Activated CD8-positive, alpha-beta memory T cell treated with anti-CD3 and anti-CD28 coated beads for 1 hour (primary cell): ENCODE measurements at regions not wholly inside any gene's neighbourhood (a gene's known extent, or its start where the extent isn't known, plus 50 kb on each side); places are given as distances from the start of the nearest gene placed in this dataset.
"Not testable (repeated sequence)": the region's sequence is repeated elsewhere in the genome, so short reads cannot be mapped to it uniquely, and the experiment has no call there.

Source experiments
- DNase-seq, 2 donors: peaks; one replicate each; pipeline ENCODE4 v3.0.0-alpha.2; 2020; ENCODE audit warnings: low read depth in 1 of 2; ENCODE audit errors: extremely low read depth in 1 of 2

DNA sequence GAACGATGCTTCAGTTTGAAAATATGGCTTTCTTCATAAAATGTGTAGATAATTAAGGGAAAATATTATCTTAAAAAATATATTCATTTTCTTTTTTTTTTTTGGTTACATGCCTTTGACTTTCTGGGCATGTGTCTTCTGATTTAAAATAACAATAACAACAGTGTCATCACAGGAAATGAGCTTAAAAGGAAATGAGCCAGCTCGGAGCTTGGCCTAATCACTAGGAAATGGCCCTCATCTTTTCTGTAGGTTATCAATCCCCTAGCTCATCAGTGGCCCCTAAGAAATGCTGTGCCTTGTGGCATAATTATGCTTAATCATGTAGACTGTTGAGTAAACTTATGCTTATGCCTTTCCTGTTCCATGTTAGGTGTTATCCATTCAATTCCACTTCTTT lies 141.8 kb upstream of the FHL2 start:
- no peak for DNase-seq

DNA sequence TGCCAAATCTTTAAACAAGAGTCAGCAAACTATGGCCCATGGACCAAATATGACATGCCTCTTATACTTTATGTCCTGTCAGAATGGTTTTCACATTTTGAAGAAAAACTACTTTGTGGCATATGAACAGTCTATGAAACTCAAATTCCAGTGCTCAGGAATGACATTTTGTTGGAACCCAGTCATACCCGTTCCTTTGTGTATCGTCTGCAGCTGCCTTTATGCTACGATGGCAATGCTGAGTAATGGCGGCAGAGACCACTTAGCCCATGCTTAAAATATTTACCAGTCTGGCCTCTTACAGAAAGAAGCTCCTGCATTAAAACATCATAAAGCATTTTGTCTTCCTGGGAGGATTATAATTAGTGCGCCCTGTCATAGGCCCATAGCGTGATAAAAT lies 140.5 kb upstream of the FHL2 start:
- no peak for DNase-seq

DNA sequence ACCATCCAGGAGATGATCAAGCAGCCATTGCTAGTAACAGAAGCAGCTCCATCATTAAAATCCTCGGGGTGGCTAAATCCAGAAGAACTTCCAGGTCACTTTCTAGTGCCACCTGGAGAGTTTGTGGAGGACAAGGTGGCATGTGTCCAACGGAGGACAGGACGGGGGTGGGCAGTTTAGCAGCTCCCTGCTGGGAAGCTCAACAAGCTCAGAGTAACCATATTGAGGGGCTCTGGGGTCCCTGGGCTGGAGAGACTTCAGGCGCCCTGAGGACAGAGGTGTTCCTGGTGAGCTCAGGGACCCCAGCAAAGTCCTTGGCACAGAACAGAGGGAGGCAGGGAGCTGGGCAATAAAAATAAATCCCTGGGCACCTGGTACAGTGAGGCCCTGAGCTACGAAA lies 140.0 kb upstream of the FHL2 start:
- DNase-seq, result no peak

DNA sequence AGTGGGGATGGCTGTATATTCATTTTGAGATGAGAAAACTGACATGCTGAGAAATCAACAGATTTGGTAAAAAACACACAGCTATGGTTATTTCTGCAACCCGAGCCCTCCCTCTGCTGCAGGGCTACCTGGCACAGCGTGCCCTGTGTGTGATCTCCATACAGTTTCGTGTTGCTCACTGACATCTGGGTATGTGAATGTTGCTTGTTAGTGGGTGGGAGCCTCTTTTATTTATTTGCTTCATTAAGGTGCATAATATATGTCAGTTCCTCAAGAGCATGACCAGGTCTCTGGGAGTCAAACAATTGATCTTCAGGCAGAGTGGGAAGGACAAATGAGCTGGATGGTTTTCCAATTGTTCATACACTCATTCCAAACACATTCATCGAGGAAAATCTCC lies 139.1 kb upstream of the FHL2 start:
- DNase-seq, result no peak

DNA sequence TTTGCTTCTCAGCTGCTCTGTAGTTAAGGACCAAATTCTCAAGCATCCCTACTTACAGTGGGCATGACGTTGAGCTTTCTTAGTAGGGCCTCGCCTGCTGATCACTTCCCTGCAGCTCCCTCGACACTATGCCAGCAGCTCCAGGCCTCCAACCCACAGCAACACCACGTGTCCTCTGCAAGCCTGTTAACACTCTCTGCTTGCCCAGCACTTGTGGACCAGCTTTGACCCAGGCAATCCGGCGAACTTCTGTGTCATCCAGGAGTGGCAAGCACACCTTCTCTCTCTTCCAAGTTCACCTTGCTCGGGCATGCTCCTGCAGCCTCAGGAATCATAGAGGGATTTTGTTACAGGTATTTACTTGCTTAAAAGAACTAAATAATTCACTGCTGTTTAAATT lies 138.6 kb upstream of the FHL2 start:
- DNase-seq, result no peak

DNA sequence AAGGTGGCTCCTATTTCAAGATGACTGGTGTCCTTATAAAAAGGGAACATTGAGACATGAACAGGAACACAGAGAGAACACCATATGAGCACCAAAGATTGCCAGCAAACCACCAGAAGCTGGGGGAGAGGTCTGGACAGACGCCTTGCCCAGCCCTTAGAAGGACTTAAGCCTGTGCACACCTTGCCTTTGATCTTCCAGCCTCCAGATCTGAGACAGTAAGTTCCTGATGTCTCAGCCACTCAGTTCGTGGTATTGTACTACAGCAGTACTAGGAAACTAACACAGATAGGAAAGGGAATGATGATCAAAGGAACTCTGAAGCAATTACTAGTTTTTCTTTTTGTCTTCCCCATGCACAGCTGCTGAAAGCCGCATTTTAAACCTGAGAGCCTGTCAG lies 137.3 kb upstream of the FHL2 start:
- no peak for DNase-seq

DNA sequence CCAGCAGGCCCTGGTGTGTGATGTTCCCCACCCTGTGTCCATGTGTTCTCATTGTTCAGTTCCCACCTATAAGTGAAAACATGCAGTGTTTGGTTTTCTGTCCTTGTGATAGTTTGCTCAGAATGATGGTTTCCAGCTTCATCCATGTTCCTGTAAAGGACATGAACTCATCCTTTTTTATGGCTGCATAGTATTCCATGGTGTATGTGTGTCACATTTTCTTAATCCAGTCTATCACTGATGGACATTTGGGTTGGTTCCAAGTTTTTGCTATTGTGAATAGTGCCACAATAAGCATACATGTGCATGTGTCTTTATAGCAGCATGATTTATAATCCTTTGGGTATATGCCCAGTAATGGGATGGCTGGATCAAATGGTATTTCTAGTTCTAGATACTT lies 130.4 kb upstream of the FHL2 start:
- not testable (repeated sequence) for DNase-seq

DNA sequence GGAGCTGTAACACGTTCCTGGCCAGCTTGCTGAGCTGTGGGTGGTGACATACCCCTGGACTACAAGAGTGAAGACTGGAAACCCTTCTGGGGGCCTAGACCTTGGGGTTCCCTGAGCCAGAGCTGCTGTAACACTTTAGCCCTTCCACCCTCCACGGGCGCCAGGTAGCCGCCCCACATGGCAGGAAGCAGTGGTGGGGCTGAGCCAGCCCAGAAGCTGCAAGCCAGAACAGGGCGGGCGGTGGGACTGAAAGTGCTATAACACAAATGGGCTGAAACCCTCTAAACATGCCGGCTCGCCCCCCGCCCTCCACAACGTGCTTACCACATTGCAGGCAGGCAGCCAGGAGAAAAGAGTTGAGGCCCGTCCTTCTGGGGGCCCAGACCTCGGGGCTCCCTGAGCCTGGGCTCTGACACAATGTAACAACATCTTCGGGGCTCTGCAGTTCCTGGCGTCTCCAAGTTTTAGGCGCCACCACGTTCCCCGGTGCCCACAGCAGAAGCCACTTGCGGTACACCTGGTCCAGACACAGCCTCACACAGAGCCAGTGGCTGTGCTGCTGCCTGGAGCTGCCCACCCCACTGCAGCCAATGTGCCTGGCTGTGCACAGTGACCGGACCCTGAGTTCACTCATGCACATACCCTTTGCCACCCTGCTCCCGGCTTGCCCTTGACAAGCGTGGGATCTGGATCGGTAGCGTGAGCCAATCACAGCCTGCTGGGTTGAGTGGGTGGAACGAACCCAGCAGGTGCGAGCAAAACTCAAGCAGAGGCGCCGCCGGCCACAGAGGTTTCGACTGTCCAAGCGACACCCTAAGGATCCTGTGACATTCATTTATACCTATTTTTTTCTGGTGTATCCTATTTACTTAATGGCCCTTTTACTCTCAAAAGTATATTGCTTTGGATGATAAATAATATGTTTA lies 127.4 kb upstream of the FHL2 start:
- no peak for DNase-seq

DNA sequence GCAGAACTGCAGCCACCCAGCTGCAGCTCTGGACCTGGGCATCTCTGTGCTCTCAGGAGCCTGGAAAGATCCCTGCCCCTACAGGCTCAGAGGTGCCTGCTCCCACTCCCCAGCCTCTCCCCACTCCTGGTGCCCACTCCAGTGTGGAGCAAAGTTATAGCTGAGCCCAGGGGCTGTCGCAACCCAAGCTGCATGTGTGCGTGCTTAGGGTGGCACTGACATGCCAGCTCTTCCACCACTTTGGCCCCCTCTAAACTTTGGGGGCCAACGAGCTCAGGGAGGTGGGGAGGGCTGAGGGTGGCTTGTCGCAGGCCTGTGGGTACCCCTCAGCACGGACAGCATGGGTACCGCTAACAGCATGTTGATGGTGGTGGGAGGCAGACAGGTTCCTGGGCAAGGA lies 126.3 kb upstream of the FHL2 start:
- no peak for DNase-seq

DNA sequence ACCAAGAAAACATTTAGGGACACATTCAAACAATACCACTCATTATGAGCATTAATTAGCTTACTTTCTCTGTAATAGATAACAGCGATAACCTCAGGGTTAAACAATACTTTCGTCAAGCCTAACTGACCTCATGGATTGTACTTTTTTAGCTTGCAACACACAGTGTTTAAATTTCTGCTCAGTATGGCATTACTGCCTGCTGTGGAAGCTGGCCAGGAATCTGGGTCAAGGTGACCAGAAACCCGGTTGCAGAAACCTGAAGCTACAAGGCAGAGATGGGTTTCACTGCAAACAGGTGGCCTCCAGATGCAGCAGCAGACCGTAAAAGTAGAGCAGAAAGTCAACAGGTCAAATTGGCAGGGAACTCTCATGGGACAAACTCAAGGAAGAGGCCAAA lies 123.8 kb upstream of the FHL2 start:
- no peak for DNase-seq

DNA sequence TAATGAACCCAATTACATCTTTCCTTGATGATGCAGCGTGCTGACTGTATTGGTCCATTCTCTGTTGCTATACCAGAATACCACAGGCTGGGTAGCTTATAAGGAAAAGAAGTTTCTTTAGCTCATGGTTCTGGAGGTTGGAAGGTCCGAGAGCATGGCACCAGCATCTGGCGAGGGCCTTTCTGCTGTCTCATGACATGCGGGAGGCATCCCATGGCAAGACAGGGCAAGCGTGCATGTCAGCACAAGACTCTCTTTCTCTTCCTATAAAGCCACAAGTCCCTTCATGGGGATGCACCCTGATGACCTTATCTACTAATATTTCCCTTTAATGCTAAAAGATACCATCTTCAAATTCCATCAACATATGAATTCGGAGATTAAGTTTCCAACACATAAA lies 122.8 kb upstream of the FHL2 start:
- no peak for DNase-seq

DNA sequence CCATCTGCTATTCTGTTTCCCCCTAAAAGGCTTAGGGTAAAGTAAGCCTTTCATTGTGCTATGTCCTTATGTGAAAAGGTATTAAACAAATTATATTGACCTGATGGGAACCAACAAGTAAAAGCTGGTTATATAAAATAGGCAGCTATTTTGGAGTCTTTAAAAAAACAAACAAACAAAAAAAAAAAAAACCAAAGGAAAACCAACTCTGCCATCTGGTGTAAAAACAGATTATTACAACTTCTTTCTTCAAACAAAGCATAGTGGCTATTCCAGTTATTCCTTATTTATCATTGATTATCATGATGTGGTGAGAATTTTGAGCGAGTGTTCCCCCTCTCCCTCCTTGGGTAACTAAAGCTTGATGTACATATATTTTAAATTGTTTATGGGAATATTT lies 122.3 kb upstream of the FHL2 start:
- no peak for DNase-seq

DNA sequence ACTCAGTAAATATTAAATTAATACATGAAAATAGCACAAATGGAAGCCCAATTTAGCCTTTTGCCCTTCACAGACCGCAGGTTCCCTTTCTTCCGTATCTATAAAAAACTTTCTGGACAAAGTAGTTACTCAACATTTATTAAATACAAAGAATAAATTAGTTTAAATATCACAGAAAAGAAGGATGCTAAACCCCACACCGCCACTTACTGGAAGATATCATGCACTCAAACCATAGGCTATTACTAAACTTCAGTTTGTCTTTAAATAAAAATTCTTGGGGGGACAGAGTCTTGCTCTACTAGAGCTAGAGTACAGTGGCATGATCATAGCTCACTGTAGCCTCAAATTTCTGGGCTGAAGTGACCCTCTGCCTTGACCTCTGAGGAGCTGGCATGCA lies 120.7 kb upstream of the FHL2 start:
- DNase-seq, result no peak

DNA sequence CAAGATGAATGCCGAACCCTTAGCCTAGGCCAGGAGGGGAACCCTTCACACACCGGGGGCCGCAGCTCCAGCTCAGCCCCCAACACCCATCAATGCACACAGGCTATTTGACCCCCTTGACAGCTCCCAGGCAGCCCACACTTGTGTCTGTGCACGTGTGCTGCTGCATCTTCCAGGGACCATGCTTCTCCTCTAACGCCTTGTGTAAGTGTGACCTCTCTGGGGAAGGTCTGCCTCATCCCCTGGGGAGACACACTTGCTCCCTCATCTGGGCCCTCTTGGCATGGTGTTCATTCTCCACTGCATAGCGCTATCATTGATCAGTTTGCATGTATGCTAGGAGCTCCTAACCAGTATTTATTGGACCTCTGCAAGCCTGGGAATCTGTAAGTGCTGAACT lies 120.0 kb upstream of the FHL2 start:
- no peak for DNase-seq

DNA sequence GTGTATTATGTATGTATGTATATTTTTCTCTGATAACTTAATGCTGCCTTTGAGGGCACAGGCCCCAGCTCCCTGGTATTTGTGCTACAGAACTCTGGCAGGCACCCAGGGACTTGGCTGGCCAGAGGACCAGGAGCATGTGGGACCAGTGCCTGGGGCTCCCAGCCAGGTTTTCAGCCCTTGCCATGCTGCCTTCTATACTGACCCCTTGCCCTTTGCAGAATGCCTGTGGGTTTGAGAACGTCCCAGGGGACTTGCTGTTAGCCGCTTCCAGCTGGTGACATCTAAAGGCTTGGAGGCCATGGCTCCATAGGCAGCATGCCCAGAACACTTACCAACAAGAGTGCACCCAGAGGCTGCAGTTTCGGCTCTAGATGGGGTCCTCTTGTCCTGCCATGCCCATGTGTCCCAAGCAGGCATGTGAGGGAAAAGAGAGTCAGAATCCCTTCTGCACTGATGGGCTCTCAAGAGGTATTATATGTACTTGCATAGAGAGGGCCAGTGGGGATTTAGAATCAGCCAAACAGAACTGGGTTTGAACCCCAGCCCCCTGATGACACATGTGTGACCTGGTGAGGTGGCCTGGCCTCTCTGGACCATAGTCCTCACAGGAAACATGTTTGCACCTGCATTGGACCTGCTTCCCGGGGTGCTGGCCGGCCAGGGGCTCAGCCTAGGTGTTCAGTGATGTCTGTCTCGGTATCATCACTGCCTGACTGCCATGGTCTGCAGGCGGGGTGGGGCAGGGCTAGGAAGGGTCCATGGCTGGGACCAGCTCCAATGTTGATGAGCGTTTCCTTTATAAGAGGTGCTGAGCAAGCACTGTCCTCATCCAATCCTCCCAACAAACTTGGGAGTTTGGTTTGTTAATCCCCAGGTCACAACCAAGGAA lies 119.2 kb upstream of the FHL2 start:
- no peak for DNase-seq

DNA sequence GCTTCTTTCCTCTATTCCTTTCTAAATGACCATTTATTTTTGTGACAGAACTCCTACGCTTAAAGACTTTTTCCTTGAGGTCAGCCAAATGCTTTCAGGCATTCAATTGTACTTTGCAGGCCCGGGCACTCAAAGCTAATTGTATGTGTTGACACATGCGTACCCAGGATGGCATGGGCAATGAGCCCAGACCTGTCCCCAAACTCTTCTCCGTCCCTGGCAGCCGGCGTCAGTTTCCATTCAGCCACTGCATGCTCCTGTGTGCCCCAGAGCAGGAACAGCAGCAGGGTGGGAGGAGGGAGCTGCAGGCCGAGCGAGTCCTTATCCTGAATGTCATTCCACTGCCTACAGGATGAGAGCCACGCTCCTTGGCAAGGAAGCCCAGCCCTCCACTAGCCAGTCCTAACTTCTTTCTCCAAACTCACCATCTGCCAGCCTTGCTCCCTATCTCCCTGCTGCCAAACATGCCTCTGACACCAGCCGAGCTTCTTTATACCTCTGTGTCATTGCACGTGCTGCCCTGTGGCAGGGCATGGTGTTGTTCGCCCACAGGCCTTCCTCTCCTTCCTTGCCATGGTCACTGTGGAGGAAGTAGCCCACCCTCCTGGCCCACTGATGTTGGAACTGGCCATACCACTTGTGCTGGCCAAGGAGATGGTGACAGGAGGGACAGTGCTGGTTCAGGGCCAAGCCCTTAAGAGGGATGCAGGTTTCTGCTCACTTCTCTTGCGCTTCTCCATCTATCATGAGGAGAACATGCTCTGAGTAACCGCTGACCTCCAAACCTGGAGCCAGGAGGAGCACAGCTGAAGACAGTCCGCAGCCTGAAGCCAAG lies 116.9 kb upstream of the FHL2 start:
- no peak for DNase-seq

DNA sequence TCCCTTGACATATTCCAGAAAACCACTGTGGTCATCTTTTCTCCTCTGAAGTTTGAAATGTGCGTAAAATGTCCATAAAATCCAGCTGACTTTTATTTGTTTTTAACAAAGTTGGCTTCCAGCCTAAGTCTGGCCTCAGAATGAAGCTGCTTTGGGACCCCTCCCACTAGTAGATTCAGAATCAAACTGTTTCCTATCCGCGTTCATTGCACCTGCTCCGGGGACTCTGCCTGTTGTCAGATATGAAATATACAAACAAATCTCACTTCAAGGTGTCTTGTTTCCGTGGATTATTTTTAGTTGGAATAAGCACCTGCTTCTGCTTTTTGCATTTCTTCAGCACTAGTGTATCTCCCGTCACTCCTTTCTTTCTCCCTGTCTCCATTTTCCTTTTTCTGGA lies 115.7 kb upstream of the FHL2 start:
- DNase-seq, result no peak

DNA sequence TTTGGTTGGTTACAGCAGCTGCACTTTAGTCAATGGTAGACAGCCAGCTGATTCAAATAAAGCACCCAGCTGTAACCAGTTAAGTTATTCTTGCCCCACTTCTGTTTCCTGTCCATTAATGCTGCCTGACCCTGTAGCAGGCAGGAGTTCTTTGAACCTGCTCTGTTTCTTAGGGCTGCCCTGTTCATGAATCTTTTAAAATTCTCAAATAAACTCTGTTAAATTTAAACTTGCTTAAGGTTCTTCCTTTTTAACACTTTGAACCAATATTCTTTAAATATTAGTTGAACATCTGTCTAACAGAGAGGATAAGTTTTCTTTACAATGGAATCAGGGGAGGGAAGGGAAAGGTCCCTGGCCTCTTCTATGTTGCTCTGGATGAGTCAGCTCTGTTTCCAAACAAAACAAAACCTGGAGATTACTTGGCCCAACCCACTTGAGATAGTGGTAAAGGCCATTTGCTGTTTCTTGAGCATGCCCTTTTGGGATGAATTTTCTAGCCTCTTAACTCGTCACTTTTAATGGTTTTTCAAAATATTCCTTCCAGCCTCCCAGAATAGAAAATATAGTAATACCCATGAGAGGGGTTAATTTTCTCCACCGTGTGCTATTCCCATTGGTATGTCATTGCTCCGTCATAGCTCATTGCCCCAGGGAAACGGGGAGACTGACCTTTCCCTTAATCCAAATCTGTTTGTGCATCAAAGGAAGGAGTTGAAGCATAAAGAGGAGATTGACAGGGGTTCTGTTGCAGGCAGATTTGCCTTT lies 112.1 kb upstream of the FHL2 start:
- no peak for DNase-seq

DNA sequence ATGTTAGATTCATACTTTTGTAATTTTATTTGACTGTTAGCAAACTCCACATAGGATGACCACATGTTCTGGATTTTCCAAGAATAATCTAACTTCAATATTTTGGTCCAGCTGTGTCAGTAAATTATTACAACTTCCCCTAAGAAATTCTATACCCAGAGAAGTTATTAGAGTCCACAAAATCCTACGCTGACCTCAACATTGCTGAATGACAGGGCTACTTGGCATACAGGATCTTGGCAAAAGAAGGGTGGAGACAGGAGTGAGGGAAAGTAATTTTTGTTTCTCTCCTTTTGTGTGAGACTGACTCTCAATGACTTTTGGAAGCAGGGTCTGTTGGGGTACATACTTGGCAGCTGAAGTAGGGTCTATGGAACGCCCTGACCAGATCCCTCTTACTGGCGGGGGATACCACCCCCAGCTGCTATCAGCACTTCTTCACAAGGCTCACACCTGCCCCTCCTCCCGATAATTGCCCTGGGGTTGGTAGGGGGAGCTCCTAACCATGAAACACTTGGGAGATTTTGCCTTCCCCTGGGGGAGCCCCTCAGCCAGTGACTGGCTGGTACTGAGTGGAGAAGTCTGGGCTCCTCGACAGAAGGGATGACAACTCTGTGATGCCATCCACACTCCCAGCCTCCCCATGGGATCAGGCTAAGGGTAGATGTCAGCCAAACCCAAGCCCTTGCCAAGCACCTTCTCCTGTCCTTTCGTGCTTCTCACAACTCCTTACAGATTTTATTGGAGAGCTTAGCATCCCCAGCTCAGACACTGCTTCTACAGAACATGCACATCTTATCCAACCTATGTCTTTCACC lies 110.6 kb upstream of the FHL2 start:
- DNase-seq, result no peak

DNA sequence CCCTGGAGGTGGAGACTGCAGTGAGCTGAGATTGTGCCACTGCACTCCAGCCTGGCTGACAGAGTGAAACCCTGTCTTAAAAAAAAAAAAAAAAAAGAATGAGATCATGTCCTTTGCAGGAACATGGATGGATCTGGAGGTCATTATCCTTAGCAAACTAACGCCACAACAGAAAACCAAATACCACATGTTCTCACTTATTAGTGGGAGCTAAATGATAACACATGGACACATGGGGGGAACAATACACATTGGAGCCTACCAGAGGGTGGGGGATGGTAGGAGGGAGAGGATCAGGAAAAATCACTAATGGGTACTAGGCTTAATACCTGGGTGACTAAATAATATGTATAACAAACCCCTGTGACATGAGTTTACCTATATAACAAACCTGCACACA lies 108.0 kb upstream of the FHL2 start:
- DNase-seq, result not testable (repeated sequence)
